Superior temporal gyrus (tissue), 1 donor: ENCODE measurements at regions not wholly inside any gene's neighbourhood (a gene's known extent, or its start where the extent isn't known, plus 50 kb on each side); places are given as distances from the start of the nearest gene placed in this dataset.

Experiments used
- DNase-seq: peaks from one replicate; pipeline ENCODE4 v3.0.0-alpha.2; 2016; ENCODE audit errors: extremely low spot score

GRCh38 chr2:55124682-55125081, 74.4 kb upstream of the RTN4 start:
- peak; percentile 6 for DNase-seq

- peak; percentile 89 for DNase-seq
These were observed 73.6 kb upstream of the RTN4 start for GRCh38 chr2:55123851-55124269.

GRCh38 chr2:55120634-55121359, 70.5 kb upstream of the RTN4 start:
- peak; percentile 90 for DNase-seq

GRCh38 chr2:55119711-55120487, 69.6 kb upstream of the RTN4 start:
- peak; percentile 66 for DNase-seq

- DNase-seq: no peak
These were observed 68.4 kb upstream of the RTN4 start for GRCh38 chr2:55118643-55119083.

- no peak for DNase-seq
These were observed 66.7 kb upstream of the RTN4 start for GRCh38 chr2:55116966-55117365.

- DNase-seq: no peak
These were observed 66.3 kb upstream of the RTN4 start for GRCh38 chr2:55116598-55116964.

- DNase-seq: no peak
These were observed 65.7 kb upstream of the RTN4 start for GRCh38 chr2:55115761-55116597.

GRCh38 chr2:55114597-55114996, 64.3 kb upstream of the RTN4 start:
- no peak for DNase-seq

- DNase-seq: no peak
These were observed 63.8 kb upstream of the RTN4 start for GRCh38 chr2:55114082-55114481.

- DNase-seq: peak; percentile 91
These were observed 62.2 kb upstream of the RTN4 start for GRCh38 chr2:55112229-55113031.

- DNase-seq: peak; percentile 81
These were observed 61.4 kb upstream of the RTN4 start for GRCh38 chr2:55111570-55112228.

GRCh38 chr2:55111230-55111569, 60.9 kb upstream of the RTN4 start:
- peak; percentile 61 for DNase-seq

GRCh38 chr2:55109219-55109891, 59.1 kb upstream of the RTN4 start:
- peak; percentile 44 for DNase-seq

- peak; percentile 48 for DNase-seq
These were observed 58.4 kb upstream of the RTN4 start for GRCh38 chr2:55108456-55109160.

GRCh38 chr2:55107436-55107835, 57.2 kb upstream of the RTN4 start:
- DNase-seq: peak; percentile 55

GRCh38 chr2:55106148-55106547, 55.9 kb upstream of the RTN4 start:
- no peak for DNase-seq

- DNase-seq: peak; percentile 3
These were observed 55.2 kb upstream of the RTN4 start for GRCh38 chr2:55105456-55105855.

- peak; percentile 8 for DNase-seq
These were observed 52.8 kb upstream of the RTN4 start for GRCh38 chr2:55103046-55103445.
